ENCODE measurements at regions not wholly inside any gene's neighbourhood (a gene's known extent, or its start where the extent isn't known, plus 50 kb on each side); places are given as distances from the start of the nearest gene placed in this dataset.

DNA sequence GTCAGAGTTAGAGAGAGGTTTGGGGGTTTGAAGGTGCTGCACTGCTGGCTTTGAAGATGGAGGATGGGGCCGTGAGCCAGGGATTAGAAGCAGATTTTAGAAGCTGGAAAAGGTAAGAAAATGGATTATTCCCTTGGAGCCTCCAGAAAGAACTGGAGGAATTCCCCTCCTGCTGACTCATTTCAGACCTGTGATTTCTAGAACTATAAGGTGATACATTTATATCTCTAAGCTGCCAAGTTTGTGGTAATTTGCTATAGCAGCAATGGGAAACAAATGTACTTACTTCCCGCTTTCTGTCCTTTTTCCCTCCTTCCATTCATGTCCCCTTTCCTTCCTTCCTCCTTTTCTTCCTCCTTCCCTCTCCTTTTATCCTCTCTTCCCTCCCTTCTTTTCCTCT lies 78.5 kb upstream of the PCDH8 start:
- TF ChIP-seq, protein P1, sequence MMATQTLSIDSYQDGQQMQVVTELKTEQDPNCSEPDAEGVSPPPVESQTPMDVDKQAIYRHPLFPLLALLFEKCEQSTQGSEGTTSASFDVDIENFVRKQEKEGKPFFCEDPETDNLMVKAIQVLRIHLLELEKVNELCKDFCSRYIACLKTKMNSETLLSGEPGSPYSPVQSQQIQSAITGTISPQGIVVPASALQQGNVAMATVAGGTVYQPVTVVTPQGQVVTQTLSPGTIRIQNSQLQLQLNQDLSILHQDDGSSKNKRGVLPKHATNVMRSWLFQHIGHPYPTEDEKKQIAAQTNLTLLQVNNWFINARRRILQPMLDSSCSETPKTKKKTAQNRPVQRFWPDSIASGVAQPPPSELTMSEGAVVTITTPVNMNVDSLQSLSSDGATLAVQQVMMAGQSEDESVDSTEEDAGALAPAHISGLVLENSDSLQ (IDR thresholded peaks at IDR 0.05) = no peak
- no peak for TF ChIP-seq FOXM1 (IDR thresholded peaks at IDR 0.05; ENCODE audit: borderline replicate concordance)
- TF ChIP-seq FOXK2 (IDR thresholded peaks at IDR 0.05) = no peak
- no peak for TF ChIP-seq ELF4 (IDR thresholded peaks at IDR 0.05)
- no peak for TF ChIP-seq ZNF384 (IDR thresholded peaks at IDR 0.05)
- no peak for TF ChIP-seq ARNT (IDR thresholded peaks at IDR 0.05)
- TF ChIP-seq NFRKB (IDR thresholded peaks at IDR 0.05) = no peak
- TF ChIP-seq L3MBTL2 (conservative IDR thresholded peaks at IDR 0.05) = no peak
- no peak for TF ChIP-seq BHLHE40 (IDR thresholded peaks at IDR 0.05; ENCODE audit: borderline replicate concordance)
- TF ChIP-seq FOXA1 (IDR thresholded peaks at IDR 0.05) = no peak
- TF ChIP-seq SUZ12 (IDR thresholded peaks at IDR 0.05) = no peak
- no peak for TF ChIP-seq TARDBP (IDR thresholded peaks at IDR 0.05)
